Hypothalamus (tissue), 51 donors: ENCODE measurements at regions not wholly inside any gene's neighbourhood (a gene's known extent, or its start where the extent isn't known, plus 50 kb on each side); places are given as distances from the start of the nearest gene placed in this dataset.

Experiments used
- DNase-seq, 51 donors: peaks; one replicate each; lab custom pipeline; 2025; lab: John Stamatoyannopoulos, UW

DNA sequence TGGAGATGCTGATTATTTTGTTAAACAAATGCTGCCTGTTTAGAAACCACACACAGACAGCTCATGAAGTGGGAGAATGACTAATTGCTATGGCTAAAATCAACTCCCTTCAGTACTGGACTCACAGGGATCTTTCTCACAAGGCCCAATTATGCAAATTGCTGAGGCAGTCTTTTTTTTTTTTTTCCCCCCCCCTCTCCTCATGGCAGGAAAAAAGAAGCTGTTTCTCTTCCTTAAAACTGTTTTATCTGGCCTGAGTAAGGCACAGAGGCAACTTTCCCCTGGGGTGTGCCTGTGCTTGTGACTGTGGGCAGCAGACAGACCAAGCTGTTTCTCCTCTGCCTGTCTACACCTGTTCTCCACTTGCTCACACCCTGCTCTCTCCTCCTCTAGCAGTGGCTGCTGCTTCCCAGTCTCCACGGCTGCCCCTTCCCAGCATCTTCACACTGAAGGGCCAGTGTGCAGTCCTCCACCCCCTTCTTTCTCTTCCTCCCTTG is 65.4 kb upstream of the STEAP1B start:
- DNase-seq, result peak in 6 of 51 donors; percentile 8 to 19 (median 14)

GRCh38 chr7:22564511-22565045 is 64.6 kb upstream of the STEAP1B start:
- DNase-seq, result peak in 2 of 51 donors; percentile 9 to 21

DNA sequence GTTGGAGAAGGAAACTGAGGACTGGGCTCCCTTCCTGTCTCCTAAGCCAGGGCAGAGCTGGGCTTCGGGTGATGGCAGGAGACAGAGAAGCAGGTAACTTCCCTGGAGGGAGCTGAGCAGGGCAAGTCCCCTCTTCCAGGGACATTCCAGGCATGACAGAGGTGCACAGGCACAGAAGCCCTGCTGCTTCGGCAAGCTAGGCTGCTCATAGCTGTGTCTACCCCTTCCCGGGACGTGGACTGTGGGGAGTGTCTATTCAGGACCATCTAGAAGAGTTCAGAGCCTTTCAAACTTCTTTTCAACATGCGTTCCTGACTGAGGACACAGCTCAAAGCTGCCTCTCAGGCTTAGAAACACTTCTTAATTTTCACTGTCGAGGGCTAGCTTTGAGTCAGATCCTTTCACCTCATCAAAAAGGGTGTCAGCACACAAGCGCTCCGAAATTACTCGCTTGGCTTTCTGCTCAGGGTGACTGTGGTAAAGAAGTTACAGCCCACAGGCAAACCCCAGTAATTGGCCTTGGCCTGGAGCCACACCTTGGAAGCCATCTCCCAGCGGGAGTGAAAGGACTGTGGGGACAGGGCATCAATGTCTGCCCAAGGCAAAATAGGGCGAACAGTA is 63.7 kb upstream of the STEAP1B start:
- peak in 5 of 51 donors; percentile 11 to 44 (median 24) for DNase-seq

DNA sequence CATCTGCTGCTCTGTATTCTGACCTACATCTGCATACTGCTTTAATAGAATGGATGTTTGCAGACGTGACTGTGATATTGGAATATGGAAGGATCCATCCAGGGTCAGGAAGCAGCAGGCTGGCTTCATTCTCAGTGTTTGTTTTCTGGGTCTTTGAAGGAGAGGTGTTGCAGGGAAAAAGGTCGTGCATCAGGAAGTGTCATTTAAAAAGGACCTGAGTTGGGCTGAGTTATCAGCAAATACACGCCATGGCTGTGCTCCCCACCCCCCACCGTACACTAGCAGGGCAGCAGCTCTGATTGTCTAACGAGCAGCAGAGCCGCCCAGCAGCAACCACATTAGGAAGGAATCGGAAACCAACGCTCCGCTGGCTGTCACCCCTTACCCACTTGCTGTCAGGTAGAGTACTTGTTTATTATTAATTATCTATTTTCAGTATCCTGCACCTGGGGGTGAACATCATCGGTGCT is 63.1 kb upstream of the STEAP1B start:
- peak in 7 of 51 donors; percentile 15 to 44 (median 20) for DNase-seq

DNA sequence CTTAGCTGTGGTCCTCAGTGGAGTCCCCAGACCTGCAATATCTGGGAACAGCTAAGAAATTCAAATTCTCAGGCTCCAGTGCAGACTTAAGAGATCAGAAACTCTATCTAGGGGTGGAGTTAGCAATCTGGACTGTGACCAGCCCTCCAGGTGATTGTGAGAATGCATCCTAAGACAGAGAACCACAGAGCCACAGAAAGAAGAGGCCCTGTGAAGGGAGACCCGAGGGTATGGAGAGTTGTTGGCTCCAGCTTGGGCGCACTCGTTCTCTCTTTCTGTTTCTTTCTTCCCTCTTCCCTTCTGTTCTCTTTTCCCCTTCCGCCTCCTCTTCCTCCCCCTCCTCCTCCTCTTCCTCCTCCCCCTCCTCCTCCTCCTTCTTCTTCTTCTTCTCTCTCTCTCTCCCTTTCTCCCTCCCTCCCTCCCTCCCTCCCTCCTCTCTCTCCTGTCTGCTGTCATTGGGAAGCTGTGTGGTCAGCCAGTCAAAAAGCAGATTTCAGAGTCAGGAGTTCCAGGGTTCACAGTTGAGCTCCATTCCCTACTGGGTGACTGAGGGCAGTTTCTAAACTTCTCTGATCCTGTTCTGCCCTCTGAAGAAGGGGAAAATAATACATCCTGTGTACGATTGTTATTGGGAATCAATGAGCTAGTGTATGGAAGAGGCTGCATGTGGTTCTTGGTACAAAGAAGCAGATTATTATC is 62.1 kb upstream of the STEAP1B start:
- no peak for DNase-seq

GRCh38 chr7:22561321-22561811 is 61.4 kb upstream of the STEAP1B start:
- DNase-seq, result peak in 9 of 51 donors; percentile 11 to 48 (median 28)

DNA sequence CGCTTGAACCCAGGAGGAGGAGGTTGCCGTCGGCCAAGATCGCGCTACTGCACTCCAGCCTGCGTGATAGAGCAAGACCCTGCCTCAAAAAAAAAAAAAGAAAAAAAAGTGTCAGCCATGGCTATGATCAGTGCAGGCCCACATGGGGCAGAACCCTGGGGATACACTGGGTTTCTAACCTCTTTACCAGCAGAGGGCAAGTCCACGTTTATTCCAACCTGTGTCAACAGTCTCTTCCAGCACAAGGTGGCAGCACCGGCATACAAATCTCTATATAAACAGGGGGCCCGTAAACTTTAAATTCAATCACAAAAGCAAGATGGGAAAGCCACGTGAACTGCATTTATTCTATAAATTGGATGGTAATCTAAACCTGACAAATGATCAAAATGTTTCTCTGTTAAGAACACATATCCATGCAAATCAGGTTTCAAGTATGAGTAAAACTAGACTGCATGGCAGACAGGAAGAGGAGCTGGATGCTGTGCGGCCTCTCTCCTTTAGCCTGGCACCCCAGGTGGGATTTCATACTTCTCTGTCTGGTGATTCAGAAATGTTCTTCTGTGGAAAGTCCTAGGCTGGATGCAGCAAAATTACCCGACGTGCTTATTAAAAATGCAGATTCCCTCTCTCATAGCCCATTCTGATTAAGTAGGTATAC is 60.0 kb upstream of the STEAP1B start:
- peak in 27 of 51 donors; percentile 10 to 68 (median 44) for DNase-seq

DNA sequence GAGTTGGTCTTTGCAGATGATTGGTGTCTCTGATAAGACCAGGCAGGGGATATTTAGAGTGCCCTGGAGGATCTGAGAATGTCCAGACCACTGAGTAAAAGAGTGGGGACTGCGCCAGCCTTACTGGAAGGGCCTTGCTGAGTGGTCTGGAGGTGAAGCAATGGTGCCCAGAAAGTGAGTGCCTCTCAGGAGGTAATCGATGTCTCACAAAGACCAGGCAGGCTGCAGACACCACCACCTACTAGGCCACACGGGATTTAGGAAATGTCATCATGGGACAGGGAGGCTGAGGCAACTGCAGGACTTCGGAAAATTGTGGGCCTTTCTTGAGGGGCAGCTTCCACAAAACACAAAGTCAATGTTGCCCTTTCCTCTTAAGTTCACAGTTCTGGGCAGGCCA is 57.2 kb upstream of the STEAP1B start:
- no peak for DNase-seq

DNA sequence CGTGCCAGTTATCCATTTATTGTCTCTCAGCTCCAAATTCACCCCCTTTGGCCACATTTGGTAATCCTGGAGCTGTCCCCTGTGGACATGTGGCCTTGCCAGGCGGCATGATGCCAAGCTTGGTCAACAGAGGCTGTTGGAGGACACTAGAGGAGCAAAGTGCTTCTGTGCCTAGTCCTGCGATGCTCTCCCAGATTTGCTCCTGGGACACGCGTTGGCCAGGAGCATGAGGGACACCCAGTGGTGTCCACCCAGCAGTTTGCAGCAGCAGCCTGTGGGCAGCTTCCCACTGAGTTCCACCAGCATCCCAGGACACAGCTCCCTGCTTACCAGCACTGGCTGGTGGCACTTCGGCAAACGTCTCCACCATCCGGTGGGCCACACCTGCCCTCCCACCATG is 55.5 kb upstream of the STEAP1B start:
- no peak for DNase-seq

DNA sequence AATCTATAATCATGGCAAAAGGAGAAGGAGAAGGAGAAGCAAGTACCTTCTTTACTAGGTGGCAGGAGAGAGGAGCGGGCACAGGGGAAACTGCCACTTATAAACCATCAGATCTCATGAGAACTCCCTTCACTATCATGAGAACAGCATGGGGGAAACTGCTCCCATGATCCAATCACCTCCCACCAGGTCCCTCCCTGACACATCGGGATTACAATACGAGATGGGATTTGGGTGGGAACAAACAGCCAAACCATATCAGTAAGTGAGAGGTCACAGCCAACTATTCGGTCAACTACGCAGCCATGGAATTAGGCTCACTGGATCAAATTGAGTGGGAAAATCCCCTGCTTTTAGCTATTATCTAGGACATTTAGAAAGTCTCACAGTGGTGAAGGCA is 54.2 kb upstream of the STEAP1B start:
- DNase-seq, result no peak

- no peak for DNase-seq
Measured at GRCh38 chr7:22551768-22552513, 52.0 kb upstream of the STEAP1B start.

DNA sequence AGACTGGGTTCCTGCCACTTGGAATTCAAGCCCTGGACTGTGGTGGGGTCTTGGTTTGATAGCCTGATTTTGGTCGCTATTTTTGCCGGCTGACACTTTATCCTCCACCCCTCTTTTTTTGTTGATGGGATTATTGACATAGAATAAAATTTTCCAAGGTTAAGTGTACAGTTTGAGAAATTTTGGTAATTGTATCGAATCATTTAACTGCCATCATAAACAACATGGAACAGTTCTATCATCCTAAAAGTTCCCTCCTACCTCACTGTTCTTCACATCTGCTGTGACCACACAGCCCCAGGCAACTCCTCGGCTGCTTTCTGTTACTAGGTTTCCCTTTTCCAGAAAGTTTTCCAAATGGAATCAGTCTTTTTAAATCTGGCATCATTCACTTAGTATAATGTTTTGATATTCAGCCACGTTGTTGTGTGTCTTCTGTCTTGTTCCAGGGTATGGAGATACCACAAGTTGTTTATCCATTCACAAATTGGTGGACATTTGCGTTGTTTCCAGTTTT is 50.6 kb upstream of the STEAP1B start:
- DNase-seq, result no peak

DNA sequence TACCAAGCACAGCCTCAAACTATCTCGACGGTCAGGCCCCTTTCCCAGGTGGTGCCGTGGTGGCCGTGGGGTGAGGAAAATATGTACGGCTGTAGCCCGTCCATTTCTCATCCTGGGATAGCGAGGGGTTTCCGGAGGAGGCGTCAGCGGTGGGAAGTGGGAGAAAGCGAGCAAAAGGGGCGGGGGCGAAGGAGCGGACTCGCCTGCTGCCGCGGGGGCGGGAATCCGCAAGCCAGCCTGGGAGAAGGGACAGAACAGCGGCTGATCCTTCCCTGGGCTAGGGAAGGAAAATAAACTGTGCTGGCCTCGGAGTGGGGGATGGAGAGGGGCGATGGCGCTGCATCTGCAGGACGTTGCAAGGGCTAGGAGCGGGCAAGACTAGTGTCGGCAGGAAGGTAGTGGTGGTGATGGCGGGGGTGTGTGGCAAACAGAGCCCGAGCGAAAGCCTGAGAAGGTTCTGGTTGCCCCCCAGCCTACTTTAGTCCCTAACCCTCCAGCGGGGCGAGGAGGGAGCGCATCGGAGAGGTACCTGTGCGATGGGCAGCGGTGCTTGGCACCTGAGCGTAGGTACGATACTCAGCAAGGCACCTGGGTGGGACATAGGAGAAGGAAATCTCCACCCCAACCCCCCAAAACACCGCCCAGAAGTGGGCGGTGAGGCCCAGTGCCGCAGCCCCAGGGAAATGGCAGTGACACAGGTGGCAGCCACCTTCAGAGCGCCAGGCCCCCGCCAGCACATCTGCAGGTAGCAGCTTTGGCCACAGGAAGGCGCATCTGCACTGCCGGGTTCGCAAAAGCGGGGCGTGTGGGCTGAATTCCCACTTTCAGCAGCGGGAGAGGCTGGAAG is 49.9 kb upstream of the STEAP1B start:
- peak in 2 of 51 donors; percentile 24 to 40 for DNase-seq
